H1 (cell line): ENCODE measurements at regions not wholly inside any gene's neighbourhood (a gene's known extent, or its start where the extent isn't known, plus 50 kb on each side); places are given as distances from the start of the nearest gene placed in this dataset.

Experiments used
- EP300 ChIP-seq, 2 experiments: IDR thresholded peaks; 1 replicate in 1 of 2; 2 replicates in 1 of 2; pipeline ENCODE4 v1.6.1; 2011 to 2012; ENCODE audit warnings: low read depth in 2 of 2, low read length in 2 of 2, mild to moderate bottlenecking in 2 of 2, borderline replicate concordance in 1 of 2, inconsistent platforms in 1 of 2, moderate library complexity in 1 of 2
- EZH2 ChIP-seq: fragments of 200-600 bp; sonication (generic); IDR thresholded peaks from 2 replicates; pipeline ENCODE4 v1.7.1; 2012; ENCODE audit warnings: low read depth, mild to moderate bottlenecking, moderate library complexity, low read length, inconsistent platforms; ENCODE audit not compliant: severe bottlenecking
- POLR2A ChIP-seq, 2 experiments: IDR thresholded peaks; 1 replicate in 1 of 2; 2 replicates in 1 of 2; pipeline ENCODE4 v1.6.1; 2011; ENCODE audit warnings: low read depth in 2 of 2, low read length in 2 of 2, mild to moderate bottlenecking in 2 of 2; ENCODE audit errors: control extremely low read depth in 1 of 2
- RAD21 ChIP-seq, 2 experiments: IDR thresholded peaks in 1 of 2; conservative IDR thresholded peaks in 1 of 2; 2 replicates each; pipeline ENCODE4 v1.6.1; 2011; ENCODE audit warnings: low read depth in 2 of 2, low read length in 2 of 2, improper control_type of control experiment in 1 of 2, inconsistent platforms in 1 of 2, mild to moderate bottlenecking in 1 of 2, moderate library complexity in 1 of 2
- TF ChIP-seq, protein P1 (sequence below), 3 experiments: IDR thresholded peaks; 1 replicate in 2 of 3; 2 replicates in 1 of 3; pipeline versions ENCODE4 v1.5.1 to v1.6.1; 2011; ENCODE audit warnings: low read length in 3 of 3, mild to moderate bottlenecking in 3 of 3, inconsistent platforms in 2 of 3, low read depth in 1 of 3, moderate library complexity in 1 of 3; ENCODE audit not compliant: insufficient read depth in 1 of 3; ENCODE audit errors: control extremely low read depth in 1 of 3

GRCh38 chr6:11323666-11324452 is 91.4 kb upstream of the NEDD9 start:
- TF ChIP-seq RAD21 (IDR thresholded peaks at IDR 0.05 in 1 of 2, conservative IDR thresholded peaks at IDR 0.05 in 1 of 2; ENCODE audit: low read depth in 2 of 2, low read length in 2 of 2) (no peak), EZH2 (no peak), EP300 (IDR thresholded peaks at IDR 0.05; ENCODE audit: borderline replicate concordance in 1 of 2, low read depth in 2 of 2, low read length in 2 of 2) (no peak), POLR2A (IDR thresholded peaks at IDR 0.05; ENCODE audit: control extremely low read depth in 1 of 2, low read depth in 2 of 2, low read length in 2 of 2) (no peak)
- TF ChIP-seq, protein P1, sequence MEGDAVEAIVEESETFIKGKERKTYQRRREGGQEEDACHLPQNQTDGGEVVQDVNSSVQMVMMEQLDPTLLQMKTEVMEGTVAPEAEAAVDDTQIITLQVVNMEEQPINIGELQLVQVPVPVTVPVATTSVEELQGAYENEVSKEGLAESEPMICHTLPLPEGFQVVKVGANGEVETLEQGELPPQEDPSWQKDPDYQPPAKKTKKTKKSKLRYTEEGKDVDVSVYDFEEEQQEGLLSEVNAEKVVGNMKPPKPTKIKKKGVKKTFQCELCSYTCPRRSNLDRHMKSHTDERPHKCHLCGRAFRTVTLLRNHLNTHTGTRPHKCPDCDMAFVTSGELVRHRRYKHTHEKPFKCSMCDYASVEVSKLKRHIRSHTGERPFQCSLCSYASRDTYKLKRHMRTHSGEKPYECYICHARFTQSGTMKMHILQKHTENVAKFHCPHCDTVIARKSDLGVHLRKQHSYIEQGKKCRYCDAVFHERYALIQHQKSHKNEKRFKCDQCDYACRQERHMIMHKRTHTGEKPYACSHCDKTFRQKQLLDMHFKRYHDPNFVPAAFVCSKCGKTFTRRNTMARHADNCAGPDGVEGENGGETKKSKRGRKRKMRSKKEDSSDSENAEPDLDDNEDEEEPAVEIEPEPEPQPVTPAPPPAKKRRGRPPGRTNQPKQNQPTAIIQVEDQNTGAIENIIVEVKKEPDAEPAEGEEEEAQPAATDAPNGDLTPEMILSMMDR (IDR thresholded peaks at IDR 0.05; ENCODE audit: control extremely low read depth in 1 of 3, insufficient read depth in 1 of 3, low read depth in 1 of 3, low read length in 3 of 3): no peak
